Stimulated activated CD8-positive, alpha-beta memory T cell treated with anti-CD3 and anti-CD28 coated beads, Interleukin-4, amount 100 ng/mL, for 48 hours (primary cell): ENCODE measurements at regions not wholly inside any gene's neighbourhood (a gene's known extent, or its start where the extent isn't known, plus 50 kb on each side); places are given as distances from the start of the nearest gene placed in this dataset.
"Not testable (repeated sequence)": the region's sequence is repeated elsewhere in the genome, so short reads cannot be mapped to it uniquely, and the experiment has no call there.

Experiments used
- DNase-seq: peaks from one replicate; pipeline ENCODE4 v3.0.0-alpha.2; 2020

DNA sequence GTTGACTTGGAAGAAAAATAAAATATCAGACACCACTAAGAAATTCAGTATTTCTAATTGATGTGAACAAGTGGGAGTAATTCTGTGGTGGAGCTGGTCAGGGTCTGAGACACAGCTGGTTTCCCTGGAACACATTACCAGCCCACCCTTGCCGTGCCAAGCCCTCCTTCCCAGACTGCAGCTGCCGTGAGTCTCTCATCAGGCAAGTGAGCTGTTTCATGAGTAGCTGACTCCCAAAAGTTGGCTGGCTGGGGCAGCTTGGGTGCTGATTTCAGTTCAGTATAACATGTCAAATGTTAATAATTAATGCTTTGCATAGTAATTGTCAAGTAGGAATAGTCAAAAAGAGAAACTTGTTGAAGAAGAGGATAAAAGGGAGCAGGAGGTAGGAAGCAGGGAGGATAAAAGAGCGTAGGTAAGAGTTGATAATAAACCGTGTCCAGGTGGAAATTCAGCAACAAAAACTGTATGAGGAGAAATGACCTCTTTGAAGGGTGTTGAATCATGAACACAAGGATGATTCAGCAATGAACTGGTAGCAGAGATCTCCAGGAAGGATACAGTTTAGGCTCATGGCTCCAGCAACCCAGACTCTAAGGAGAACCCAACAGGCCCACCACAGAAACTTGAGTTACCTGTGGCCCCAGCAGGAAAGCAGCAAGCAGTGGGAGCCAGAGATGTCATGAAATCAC, 110.9 kb upstream of the SSTR4 start:
- no peak for DNase-seq

DNA sequence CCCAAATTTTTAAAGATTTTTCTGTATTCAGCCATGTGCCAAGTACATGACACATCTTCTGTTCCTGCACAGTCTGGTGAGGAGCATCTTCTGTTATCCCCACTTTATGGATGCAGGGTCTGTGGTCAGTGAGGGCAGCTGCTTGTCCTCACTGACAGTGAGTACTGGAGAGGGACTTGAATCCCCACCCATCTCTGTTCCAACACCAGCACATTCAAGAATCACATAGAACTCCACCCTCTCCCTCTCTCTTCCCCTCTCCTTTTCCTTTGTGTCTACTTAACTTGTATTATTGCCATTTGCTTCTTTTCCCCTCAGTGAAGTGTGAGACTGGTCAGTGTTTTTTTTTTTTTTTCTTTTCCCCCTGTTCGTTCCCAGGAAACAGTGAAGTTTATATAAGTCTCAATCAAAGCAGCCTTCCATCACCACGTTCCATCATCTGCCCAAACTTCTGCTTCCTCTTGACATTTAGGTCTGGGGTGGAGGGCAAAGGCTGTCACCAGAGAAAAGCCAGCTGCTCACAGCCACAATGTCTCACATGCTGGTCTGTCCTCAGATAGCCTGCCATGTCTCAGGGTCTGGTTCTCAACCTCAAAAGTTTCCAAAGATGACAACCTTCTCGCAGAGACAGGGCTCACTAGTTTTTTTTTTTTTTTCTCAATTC, 110.0 kb upstream of the SSTR4 start:
- no peak for DNase-seq

DNA sequence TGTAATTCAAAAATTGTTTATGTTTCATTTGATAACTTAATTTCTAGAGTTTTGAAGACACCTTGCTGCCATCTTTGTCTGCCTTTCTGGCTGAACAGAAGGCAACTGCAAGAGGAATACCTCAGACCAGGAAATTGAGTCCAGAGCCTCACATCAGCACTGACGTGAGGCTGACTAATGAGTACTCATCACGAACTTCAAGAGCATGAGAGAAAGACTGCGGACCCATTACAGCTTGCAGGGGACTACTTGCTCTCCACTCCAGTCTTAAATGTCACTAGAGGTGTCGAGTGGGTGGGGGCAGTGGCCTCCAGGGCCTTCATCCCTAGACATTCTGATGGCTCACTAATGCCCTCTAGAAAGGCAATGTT, 109.5 kb upstream of the SSTR4 start:
- DNase-seq = no peak

DNA sequence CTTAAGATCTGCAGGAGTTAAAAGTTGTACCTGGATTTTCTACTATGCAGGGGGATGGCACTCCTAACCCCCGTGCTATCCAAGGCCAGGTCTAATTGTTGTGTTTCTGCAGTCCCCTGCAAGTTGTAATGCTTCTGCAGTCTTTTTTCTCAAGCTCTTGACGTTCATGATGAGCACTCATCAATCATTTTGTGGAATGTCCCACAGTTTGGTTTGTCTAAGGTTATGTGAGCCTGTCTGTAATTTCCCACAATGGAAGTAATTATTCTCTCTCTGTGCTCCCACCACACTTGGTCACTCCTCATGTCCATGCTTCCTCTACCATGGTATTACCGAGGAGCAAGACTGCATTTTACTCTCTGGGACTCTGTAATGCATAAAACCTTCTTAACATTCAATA, 107.6 kb upstream of the SSTR4 start:
- no peak for DNase-seq

DNA sequence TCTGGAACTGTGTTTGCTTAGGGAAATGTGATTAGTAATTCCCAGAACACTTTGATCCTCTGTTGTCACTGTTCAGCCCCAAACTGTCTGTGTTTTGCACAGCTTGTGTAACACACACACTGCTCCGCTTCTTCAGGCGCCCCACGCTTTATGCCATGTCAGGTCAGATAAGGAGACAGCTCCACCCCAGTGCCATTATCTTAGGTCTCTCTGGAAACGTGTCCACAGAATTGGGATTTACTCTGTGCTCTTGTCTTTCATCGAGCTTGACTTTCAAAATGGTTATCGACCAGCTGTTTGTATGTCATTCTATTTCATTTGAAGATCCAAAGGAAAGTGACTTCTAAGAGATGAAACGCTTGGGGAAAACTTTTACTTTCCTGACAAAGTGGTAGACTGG, 106.4 kb upstream of the SSTR4 start:
- no peak for DNase-seq

DNA sequence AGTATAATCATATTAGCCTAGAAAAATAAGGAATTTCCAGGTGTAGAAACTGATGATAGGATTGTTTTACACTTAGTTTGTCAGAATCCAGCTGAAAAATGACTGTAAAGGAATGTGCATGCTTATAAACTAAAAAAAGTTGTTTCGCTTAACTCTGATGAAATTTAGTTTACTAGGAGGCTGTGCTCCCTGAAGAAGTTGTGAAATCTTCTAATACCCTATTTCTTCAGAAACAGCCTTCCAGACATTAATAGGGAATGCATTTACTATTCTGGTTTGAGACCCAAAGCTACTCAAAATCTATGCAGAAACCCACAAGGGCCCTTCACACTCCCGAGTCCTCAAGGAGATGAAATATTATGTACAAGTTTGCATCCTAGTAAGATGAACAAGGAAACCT, 105.5 kb upstream of the SSTR4 start:
- no peak for DNase-seq

DNA sequence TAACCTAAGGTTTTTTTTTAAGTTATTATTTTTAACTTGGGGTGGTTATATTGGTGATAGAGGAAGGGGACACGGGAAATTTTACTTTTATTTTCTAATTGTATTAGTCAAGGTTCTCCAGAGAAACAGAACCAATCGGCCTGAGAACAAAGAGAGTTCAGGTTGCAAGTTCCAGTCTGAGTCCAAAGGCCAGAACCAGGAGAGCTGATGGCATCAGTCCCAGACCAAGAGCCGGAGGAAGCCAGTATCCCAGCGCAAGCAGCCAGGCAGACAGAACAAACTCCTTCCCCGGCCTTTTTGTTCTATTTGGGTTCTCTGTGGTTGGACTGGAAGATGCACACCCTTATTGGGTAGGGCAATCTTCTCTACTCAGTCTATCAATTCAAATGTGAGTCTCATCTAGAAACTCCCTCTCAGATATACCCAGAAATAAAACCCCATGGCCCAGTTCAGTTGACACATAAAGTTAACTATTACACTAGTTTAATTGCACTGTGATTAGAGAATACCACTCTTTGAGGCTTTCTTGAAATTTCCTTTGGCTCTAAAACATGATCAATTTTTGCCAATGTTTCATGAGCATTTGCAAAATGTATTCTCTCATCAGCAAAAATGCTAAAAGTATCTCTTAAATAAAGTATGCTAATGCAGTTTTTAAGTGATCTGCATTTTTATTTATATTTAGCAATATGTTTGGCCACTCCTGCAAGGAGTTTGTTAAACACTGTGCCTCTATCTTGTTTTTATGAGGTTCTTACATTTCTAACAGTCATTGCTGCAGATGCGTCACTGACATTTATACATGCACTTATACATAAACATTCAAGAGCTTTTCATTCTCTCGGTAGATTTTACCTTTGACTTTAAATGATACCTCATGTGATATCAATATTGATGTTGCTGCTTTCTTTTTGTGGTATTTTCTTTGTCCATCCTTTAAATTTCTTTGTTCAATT, 103.2 kb upstream of the SSTR4 start:
- DNase-seq = no peak

DNA sequence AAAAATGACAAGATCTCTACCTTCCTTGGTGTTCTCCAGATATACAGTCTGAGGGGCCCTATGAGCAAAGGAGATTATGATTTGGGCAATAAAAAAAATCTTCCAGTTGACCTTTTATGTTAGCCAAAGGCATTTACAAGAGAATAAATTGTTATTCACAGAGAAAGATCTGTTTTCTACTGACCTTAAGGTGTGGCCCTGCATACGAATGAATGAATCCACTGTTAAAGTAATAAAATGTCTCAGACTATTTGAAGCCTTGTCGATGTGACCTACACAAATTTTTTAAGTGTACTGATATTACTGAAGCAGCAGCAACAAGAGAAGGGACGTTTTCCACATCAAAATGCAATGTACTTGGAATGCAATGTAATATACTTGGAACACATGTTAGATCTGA, 95.9 kb upstream of the SSTR4 start:
- DNase-seq = no peak

DNA sequence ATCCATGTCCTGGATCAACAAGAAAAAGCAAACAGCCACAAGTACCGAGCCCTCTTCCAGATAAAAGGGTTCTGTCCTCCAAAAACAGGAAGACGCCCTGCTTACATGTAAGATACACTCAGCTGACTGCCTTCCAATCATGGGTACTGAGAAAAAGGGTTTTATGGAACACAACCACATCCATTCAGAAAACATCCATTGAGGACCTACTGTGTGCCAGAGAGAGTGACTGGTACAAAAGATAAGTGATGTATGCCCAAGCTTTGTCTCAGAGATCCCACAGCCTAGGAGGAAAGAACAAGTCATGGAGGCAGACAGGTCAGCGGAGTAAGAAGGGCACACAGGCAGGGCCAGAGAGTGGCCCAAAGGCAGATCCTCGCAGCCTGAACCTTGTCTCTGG, 94.8 kb upstream of the SSTR4 start:
- DNase-seq = no peak

DNA sequence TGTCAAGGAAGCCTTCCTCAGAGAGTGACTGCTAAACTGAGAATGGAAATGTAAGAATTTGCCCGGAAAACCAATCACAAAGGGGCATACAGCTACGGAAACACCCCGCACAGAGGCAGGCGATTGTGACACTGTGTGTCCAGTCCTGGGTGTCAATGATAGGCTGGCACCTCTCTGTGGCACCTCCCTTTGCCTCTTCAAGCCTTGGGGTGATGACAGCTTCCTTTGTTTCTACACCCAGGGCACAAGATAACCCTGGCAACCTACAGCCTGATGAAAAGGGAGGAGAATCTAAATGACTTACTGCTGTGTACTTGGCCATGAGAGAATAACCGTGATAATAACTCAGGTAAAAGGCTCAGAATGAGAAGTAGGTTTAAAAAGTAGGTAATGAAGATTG, 93.6 kb upstream of the SSTR4 start:
- no peak for DNase-seq

DNA sequence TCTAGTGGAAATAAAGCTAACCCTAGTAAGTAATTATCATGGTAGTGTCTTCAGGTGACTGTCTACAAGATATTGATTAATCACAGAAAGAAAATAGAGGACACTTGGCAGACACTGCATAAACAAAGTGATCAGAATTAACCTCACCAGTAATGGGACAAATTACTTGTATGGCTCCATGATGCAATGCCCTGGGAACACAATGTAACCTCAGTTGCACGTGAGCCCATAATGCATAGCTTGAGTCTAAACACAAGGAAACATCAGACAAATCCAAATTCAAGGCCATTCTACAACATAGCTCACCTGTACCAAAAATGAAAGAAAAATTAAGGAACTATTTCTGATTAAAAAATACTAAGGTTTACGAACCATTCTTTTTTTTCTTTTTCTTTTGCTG, 92.4 kb upstream of the SSTR4 start:
- no peak for DNase-seq

DNA sequence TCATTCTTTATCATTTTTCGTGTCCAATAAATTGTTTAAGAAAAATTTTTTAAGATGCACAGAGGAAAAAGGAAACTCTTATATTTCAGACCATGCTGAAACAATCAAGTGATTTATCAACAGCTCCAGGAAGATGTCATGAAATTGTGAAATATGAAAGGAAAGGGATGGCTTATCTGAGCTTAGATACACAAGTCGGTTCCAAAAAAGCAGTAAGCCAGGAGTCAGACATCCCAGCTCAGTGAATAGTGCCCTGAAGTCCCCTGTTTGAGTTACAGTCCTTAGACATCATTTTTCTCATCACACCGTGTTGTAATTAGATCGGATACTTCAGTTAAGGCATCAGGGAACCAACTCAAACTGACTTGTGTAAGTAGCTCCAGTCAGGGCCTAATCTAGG, 91.0 kb upstream of the SSTR4 start:
- no peak for DNase-seq

DNA sequence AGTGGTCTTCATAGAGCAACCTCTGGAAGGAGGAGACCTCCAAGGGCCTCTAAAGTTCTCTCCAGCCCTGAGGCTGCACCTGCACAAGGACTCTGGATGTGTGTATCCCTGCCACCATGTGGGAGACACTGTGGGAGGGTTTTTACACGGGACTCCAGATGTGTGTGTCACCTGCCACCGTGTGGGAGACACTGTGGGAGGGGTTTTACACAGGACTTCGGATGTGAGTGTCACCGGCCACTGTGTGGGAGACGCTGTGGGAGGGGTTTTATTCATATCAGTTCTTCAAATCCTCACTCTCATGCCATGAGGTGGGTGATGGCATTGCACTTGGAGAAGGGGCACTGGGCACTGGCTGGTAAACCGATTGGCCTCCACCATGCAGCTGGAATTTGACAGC, 90.2 kb upstream of the SSTR4 start:
- no peak for DNase-seq

DNA sequence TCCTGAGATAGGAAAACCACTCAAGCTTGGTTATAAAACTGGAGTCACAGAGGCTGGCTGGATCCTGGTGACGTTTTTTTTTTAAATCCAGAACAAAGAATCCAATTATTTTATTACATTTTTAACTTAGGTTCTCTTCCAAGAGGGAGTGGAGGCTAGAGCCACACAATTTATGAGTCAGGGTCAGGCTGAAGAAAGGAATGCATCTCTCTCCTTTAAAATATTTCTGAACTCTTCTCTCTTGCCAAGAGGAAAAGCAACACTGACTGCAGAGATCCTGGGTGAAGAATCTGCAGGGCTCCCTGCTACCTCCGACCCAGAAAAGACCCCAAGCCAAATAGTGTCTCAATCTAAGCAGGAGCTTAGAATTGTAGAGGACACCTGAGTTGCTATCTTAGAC, 88.5 kb upstream of the SSTR4 start:
- no peak for DNase-seq

DNA sequence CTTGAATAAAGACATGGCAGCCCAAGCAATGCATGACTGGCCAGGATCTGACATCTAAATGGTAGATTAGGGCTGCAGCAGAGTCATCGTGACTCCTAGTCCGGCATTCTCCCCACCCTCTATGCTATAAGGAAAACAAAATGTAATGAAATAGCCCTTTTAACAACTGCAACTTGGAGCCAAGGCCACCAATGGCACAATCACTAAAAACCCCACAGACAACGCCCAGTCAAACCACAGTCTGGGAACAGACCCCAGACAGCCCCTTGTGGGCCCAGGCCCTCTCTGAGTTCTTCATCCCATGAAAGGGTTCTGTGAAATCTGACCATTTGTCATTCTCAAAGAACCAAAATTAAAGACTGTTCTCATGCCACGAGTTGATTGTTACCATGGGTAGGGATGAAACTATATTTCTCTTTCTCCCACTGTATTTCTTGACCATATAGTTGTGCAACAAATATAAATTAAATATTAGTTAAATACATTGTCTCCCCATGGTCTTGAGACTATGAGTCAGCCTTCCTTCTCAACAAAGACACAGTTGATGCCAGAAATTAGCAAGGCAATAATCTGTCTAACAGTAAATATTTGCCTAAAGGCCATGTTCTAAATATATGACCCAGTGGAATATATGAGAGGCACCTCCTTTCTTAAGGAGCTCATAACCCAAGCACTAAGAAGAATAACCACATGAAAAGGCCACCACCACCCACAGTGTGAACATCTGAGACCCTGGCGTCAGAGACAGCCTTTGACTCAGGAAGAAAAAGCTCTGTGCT, 85.6 kb upstream of the SSTR4 start:
- DNase-seq = no peak

DNA sequence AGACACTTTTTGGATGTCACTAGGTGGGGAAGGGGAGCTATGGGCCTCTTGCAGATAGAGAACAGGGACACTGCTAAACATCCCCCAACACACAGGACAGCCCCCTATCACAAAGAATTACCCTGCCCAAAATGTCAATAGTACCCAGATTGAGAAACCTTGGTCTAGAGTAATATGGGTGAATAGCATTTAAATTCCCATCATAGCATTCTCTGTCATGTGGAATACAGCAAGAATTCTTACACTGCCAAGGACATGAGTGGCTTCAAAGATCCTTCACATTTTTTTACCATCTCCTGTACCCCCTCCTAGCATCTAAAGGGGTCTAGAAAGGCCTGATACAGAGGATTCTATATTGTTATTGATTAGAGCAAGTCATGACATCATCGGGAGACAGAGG, 83.1 kb upstream of the SSTR4 start:
- DNase-seq = no peak

DNA sequence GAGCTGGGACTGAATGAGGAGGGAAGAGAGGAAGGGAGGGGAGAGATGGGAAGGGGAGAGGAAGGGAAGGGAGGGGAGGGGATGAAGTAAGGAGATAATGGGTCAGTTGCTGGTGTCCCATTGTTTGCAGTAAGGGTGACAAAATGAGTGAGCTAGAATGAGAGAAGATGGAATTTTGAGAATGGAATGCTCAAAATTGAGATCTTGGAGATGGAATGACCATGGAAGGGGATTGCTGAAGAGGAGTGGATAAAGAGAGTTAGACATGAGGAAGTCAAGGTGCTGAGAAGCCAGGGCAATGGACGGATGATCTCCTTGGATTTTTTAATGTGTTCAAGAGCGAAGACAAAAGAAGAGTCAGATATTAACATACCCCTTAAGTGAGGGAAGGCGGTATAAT, 80.5 kb upstream of the SSTR4 start:
- no peak for DNase-seq

DNA sequence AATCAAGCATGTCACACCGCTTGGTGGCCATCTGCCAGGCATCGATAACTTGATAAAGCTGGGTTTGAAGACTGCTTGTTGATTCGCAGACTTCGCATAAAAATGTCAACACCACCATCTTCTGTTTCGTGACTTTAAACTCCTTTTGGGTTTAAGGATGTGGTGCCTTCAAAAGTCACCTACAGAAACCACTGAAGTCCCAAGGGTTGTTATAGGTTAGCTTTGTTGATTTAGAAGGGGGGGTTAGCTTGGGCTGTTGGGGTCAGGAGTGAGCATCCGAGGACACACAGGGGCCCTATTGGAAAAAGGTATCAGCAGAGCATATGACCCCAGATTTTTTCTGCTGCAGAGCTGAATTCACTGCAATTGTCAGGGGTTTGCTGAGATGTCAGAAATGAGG, 76.7 kb upstream of the SSTR4 start:
- no peak for DNase-seq

DNA sequence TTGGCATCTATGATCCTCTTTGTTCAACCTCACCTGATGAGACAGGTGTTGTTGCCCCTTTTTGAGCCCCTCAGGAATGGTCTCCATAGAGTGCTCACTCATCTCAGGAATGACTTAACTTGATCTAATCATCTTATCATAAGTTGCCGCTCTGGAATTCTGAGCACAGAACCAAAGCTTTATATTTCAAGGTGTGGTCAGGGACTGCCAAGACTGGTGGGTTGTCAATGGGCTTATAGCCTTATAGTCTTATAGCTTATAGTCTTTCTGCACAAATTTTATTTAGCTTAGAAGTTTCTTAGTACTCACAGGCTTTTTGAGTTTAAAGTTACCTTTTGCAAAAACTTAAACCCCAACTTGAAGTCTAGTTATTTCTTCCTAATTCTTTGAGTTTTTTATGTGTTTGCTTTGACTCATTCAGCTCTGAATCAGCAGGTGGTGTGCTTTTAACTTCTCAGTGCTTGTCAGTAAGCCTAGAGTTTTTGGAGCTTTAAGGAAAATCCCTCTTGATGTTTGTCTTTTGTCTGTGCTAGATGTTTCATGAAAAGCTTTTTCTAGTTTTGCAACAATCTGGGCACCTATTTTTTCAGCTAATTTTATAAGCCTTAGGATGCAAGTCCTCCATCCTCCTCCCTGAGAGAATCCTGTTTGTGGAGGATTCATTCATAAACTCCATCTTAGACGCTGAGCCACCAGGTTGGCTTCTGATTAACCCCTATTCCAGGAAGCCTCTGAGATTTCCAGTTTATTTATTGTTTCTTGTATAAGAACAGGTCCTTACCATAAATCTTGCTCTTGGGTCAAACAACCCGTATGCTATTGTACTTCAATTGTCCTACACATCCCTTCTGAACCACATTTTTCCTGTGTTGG, 72.3 kb upstream of the SSTR4 start:
- no peak for DNase-seq

DNA sequence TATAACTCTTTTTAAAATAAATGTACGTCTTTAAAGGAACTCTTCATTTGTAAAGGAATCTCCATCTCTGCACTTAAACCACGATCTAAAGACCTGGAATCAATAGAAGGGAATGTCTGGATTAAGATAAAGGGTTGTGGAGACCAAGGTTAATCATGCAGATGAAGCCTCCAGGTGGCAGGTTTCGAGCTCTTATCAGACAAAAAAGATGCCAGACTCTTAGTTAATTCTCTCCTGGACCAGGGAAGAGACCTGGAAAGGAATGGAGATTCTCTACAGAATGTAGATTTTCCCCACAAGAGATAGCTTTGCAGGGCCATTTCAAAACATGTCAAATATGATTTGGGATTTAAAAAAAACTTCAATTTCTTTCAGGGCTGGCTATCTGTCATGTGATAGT, 71.5 kb upstream of the SSTR4 start:
- DNase-seq = no peak

DNA sequence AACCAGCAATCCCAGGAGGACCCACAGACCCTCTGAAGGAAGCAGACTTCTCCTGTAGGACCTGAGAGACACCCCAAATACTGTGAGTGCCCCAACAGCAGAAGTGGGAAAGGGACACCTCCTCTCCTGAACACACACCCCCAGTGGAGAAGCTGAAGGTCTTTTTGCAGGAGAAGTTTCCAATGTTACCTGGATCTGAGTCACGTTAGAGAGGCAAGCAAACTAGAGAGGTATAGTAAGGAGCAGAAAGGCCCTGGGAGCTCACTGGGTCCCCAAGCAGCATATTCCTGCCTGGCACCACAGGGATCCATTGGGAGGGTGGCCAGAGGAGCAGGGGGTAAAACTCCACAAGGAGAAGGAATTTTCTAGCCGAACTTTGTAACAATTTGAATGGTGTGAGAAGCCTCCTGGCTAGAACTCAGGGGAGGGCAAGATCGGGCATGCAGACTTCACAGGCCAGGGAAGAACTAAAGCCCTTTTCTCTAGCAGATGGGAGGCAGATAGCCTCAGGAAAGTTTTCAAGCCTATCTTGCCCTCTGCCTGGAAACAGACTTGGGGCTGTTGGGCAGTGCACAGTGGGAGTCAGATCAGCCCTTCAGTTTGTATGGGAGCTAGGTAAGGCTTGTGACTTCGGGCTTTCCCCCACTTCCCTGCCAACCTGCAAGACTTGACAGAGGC, 68.2 kb upstream of the SSTR4 start:
- no peak for DNase-seq

DNA sequence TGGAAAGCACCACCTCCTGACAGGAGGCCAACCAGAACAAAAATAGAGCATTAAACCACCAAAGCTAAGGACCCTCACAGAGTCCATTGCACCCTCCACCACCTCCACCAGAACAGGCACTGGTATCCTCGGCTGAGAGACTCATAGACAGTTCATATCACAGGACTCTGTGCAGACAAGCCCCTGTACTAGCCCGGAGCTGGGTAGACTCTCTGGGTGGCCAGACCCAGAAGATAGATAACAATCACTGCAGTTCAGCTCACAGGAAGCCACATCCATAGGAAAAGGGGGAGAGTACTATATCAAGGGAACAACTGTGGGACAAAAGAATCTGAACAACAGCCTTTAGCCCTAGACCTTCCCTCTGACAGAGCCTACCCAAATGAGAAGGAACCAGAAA, 67.4 kb upstream of the SSTR4 start:
- DNase-seq = not testable (repeated sequence)
